ENCODE measurements at regions not wholly inside any gene's neighbourhood (a gene's known extent, or its start where the extent isn't known, plus 50 kb on each side); places are given as distances from the start of the nearest gene placed in this dataset.
"Not testable (repeated sequence)": the region's sequence is repeated elsewhere in the genome, so short reads cannot be mapped to it uniquely, and the experiment has no call there.

- Histone ChIP-seq H3K4me2 (ENCODE audit: low read length) (no peak overlapping the region), H3K27ac (ENCODE audit: low read depth, low read length, poor library complexity, severe bottlenecking) (no peak overlapping the region), H3K36me3 (ENCODE audit: insufficient read depth, low read length) (no peaks in the 10 kb centered on the region), H3K27me3 (ENCODE audit: insufficient read depth, low read length) (no peaks in the 10 kb centered on the region), H3K4me3 (ENCODE audit: low read depth, low read length, poor library complexity, severe bottlenecking) (no peak overlapping the region), H3K9me3 (ENCODE audit: low read length) (no peaks in the 10 kb centered on the region), H3K9ac (ENCODE audit: low read length) (no peak overlapping the region), H3K9me2 (ENCODE audit: low read depth, low read length) (no peaks in the 10 kb centered on the region), H3F3A (ENCODE audit: insufficient read depth, low read length) (no peaks in the 10 kb centered on the region), H3K79me2 (ENCODE audit: insufficient read depth, low read length) (no peaks in the 10 kb centered on the region), H3K4me1 (ENCODE audit: insufficient read depth, low read length, severe bottlenecking) (no peaks in the 10 kb centered on the region), H4K20me1 (ENCODE audit: insufficient read depth, low read length) (no peaks in the 10 kb centered on the region), H2AFZ (ENCODE audit: low read length) (no peak overlapping the region)
- no peak for TF ChIP-seq CTCF (IDR thresholded peaks at IDR 0.05; ENCODE audit: low read length)
- TF ChIP-seq EZH2 (IDR thresholded peaks at IDR 0.05; ENCODE audit: borderline replicate concordance, low read length): no peak
Measured at GRCh38 chrX:87005885-87006284, 511.7 kb upstream of the KLHL4 start.

GRCh38 chrX:87006561-87006960 is 511.0 kb upstream of the KLHL4 start:
- H3F3A ChIP-seq (ENCODE audit: insufficient read depth, low read length): no peaks in the 10 kb centered on the region
- no peak overlapping the region for H3K9ac ChIP-seq (ENCODE audit: low read length)
- no peak for TF ChIP-seq EZH2 (IDR thresholded peaks at IDR 0.05; ENCODE audit: borderline replicate concordance, low read length)
- no peak for TF ChIP-seq CTCF (IDR thresholded peaks at IDR 0.05; ENCODE audit: low read length)
- H2AFZ ChIP-seq (ENCODE audit: low read length): no peak overlapping the region
- H3K9me3 ChIP-seq (ENCODE audit: low read length): no peaks in the 10 kb centered on the region
- no peaks in the 10 kb centered on the region for H3K36me3 ChIP-seq (ENCODE audit: insufficient read depth, low read length)
- H3K79me2 ChIP-seq (ENCODE audit: insufficient read depth, low read length): no peaks in the 10 kb centered on the region
- H3K4me2 ChIP-seq (ENCODE audit: low read length): no peak overlapping the region
- no peaks in the 10 kb centered on the region for H4K20me1 ChIP-seq (ENCODE audit: insufficient read depth, low read length)
- H3K4me1 ChIP-seq (ENCODE audit: insufficient read depth, low read length, severe bottlenecking): no peaks in the 10 kb centered on the region
- H3K4me3 ChIP-seq (ENCODE audit: low read depth, low read length, poor library complexity, severe bottlenecking): no peak overlapping the region
- H3K9me2 ChIP-seq (ENCODE audit: low read depth, low read length): no peaks in the 10 kb centered on the region
- H3K27me3 ChIP-seq (ENCODE audit: insufficient read depth, low read length): no peaks in the 10 kb centered on the region
- H3K27ac ChIP-seq (ENCODE audit: low read depth, low read length, poor library complexity, severe bottlenecking): no peak overlapping the region

- Histone ChIP-seq H3F3A (ENCODE audit: insufficient read depth, low read length) (no peaks in the 10 kb centered on the region), H3K27ac (ENCODE audit: low read depth, low read length, poor library complexity, severe bottlenecking) (no peak overlapping the region), H2AFZ (ENCODE audit: low read length) (no peak overlapping the region), H4K20me1 (ENCODE audit: insufficient read depth, low read length) (no peaks in the 10 kb centered on the region), H3K9ac (ENCODE audit: low read length) (no peak overlapping the region), H3K36me3 (ENCODE audit: insufficient read depth, low read length) (no peaks in the 10 kb centered on the region), H3K79me2 (ENCODE audit: insufficient read depth, low read length) (no peaks in the 10 kb centered on the region), H3K4me3 (ENCODE audit: low read depth, low read length, poor library complexity, severe bottlenecking) (no peak overlapping the region), H3K9me3 (ENCODE audit: low read length) (no peaks in the 10 kb centered on the region), H3K4me2 (ENCODE audit: low read length) (no peak overlapping the region), H3K27me3 (ENCODE audit: insufficient read depth, low read length) (no peaks in the 10 kb centered on the region), H3K9me2 (ENCODE audit: low read depth, low read length) (no peaks in the 10 kb centered on the region), H3K4me1 (ENCODE audit: insufficient read depth, low read length, severe bottlenecking) (no peaks in the 10 kb centered on the region)
- no peak for TF ChIP-seq CTCF (IDR thresholded peaks at IDR 0.05; ENCODE audit: low read length)
- TF ChIP-seq EZH2 (IDR thresholded peaks at IDR 0.05; ENCODE audit: borderline replicate concordance, low read length): no peak
Measured at GRCh38 chrX:87017210-87017609, 500.4 kb upstream of the KLHL4 start.

- not testable (repeated sequence) for H3K9me3 ChIP-seq (ENCODE audit: low read length); H3K36me3 ChIP-seq (ENCODE audit: insufficient read depth, low read length); H3K27me3 ChIP-seq (ENCODE audit: insufficient read depth, low read length); H3K4me2 ChIP-seq (ENCODE audit: low read length); H4K20me1 ChIP-seq (ENCODE audit: insufficient read depth, low read length); H3F3A ChIP-seq (ENCODE audit: insufficient read depth, low read length); H2AFZ ChIP-seq (ENCODE audit: low read length); H3K27ac ChIP-seq (ENCODE audit: low read depth, low read length, poor library complexity, severe bottlenecking); H3K79me2 ChIP-seq (ENCODE audit: insufficient read depth, low read length); H3K9me2 ChIP-seq (ENCODE audit: low read depth, low read length); H3K9ac ChIP-seq (ENCODE audit: low read length); H3K4me1 ChIP-seq (ENCODE audit: insufficient read depth, low read length, severe bottlenecking); H3K4me3 ChIP-seq (ENCODE audit: low read depth, low read length, poor library complexity, severe bottlenecking)
Measured at GRCh38 chrX:87033115-87033514, 484.5 kb upstream of the KLHL4 start.
